Type B pancreatic cell (in vitro differentiated cells): ENCODE measurements at regions not wholly inside any gene's neighbourhood (a gene's known extent, or its start where the extent isn't known, plus 50 kb on each side); places are given as distances from the start of the nearest gene placed in this dataset.

Experiments used
- DNase-seq: peaks from one replicate; pipeline ENCODE4 v3.0.0; 2021; ENCODE audit warnings: mixed read lengths; ENCODE audit not compliant: unreplicated experiment; ENCODE audit errors: extremely low spot score
- H3K27ac Mint-ChIP-seq: 2 replicates; pipeline ENCODE4 v1.8.0; 2021; ENCODE audit warnings: mild to moderate bottlenecking, mixed read lengths
- H3K27me3 Mint-ChIP-seq: 2 replicates; pipeline ENCODE4 v1.8.0; 2021; ENCODE audit warnings: mixed read lengths
- H3K36me3 Mint-ChIP-seq: 2 replicates; pipeline ENCODE4 v1.8.0; 2021; ENCODE audit warnings: mixed read lengths
- H3K4me1 Mint-ChIP-seq: one replicate; pipeline ENCODE4 v1.8.0; 2021; ENCODE audit warnings: mixed read lengths; ENCODE audit not compliant: unreplicated experiment
- H3K4me3 Mint-ChIP-seq: 2 replicates; pipeline ENCODE4 v1.8.0; 2021; ENCODE audit warnings: mild to moderate bottlenecking, mixed read lengths
- H3K9me3 Mint-ChIP-seq: 2 replicates; pipeline ENCODE4 v1.8.0; 2021; ENCODE audit warnings: mixed read lengths
- CTCF ChIP-seq: fragments of 200-600 bp; sonication (generic); conservative IDR thresholded peaks from 2 replicates; pipeline ENCODE4 v1.5.0; 2021; ENCODE audit warnings: antibody characterized with exemption, mild to moderate bottlenecking

GRCh38 chr12:69136931-69137613 is 102.3 kb upstream of the CPSF6 start:
- Mint-ChIP-seq H3K27ac (no peak overlapping the region), H3K9me3 (no peaks in the 10 kb centered on the region), H3K4me1 (no peaks in the 10 kb centered on the region), H3K36me3 (no peaks in the 10 kb centered on the region), H3K4me3 (no peak overlapping the region), H3K27me3 (no peaks in the 10 kb centered on the region)
- no peak for TF ChIP-seq CTCF
- DNase-seq: no peak

GRCh38 chr12:69141074-69141473 is 98.3 kb upstream of the CPSF6 start:
- Mint-ChIP-seq H3K36me3 (no peaks in the 10 kb centered on the region), H3K27me3 (no peaks in the 10 kb centered on the region), H3K4me3 (no peak overlapping the region), H3K9me3 (no peaks in the 10 kb centered on the region), H3K27ac (no peak overlapping the region), H3K4me1 (no peaks in the 10 kb centered on the region)
- no peak for TF ChIP-seq CTCF
- DNase-seq: no peak

- no peak for TF ChIP-seq CTCF
- no peak for DNase-seq
- Mint-ChIP-seq H3K27ac (no peak overlapping the region), H3K4me1 (peaks cover 3% of the 10 kb centered on the region), H3K9me3 (no peaks in the 10 kb centered on the region), H3K36me3 (no peaks in the 10 kb centered on the region), H3K27me3 (peaks cover 2% of the 10 kb centered on the region), H3K4me3 (no peak overlapping the region)
Measured at GRCh38 chr12:69149270-69149669, 90.1 kb upstream of the CPSF6 start.

GRCh38 chr12:69150083-69150795 is 89.1 kb upstream of the CPSF6 start:
- no peak for TF ChIP-seq CTCF
- DNase-seq: no peak
- Mint-ChIP-seq H3K36me3 (no peaks in the 10 kb centered on the region), H3K9me3 (no peaks in the 10 kb centered on the region), H3K27me3 (peaks cover 6% of the 10 kb centered on the region), H3K4me1 (peaks cover 11% of the 10 kb centered on the region), H3K4me3 (no peak overlapping the region), H3K27ac (no peak overlapping the region)

GRCh38 chr12:69150796-69151127 is 88.6 kb upstream of the CPSF6 start:
- no peaks in the 10 kb centered on the region for H3K9me3 Mint-ChIP-seq
- no peak for TF ChIP-seq CTCF
- H3K27me3 Mint-ChIP-seq: peaks cover 6% of the 10 kb centered on the region

More at GRCh38 chr12:69150796-69151127, 88.6 kb upstream of the CPSF6 start:
- H3K4me3 Mint-ChIP-seq: no peak overlapping the region
- H3K36me3 Mint-ChIP-seq: no peaks in the 10 kb centered on the region
- peaks cover 11% of the 10 kb centered on the region for H3K4me1 Mint-ChIP-seq
- H3K27ac Mint-ChIP-seq: no peak overlapping the region
- DNase-seq: no peak
